ENCODE measurements at regions not wholly inside any gene's neighbourhood (a gene's known extent, or its start where the extent isn't known, plus 50 kb on each side); places are given as distances from the start of the nearest gene placed in this dataset.

DNA sequence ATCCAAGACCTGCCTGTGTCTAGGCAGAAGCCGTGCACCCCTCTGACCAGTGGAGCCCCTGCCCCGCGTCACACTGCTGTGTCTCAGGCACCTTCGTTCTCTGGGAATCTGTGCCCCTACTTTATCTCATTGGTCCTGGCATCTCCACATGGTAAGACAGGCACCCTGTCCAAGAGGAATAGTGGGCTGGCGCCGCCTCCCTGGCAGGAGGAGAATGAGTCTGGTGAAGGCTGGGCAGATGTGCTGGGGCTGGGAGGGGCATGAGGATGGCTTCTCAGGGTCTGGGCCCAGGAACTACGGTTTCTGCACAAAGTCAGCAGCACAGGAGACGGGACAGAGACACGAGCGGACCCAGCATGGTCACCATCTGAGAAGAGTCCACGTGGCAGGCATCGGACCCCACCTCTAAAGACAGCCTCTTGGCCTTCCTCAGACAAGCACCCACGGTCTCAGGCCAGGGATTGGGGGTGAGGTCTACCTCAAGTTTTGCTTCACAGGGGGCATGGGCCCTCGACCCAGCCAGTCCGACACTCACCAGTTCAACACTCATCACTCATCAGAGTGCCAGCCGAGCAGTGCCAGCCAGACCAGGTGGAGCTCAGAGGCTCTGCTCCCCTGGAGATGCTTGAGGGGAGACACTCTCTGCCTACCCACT lies 306.7 kb downstream of the ADGRD1 start:
- TF ChIP-seq SMC3 (conservative IDR thresholded peaks at IDR 0.05; ENCODE audit: poor library complexity), result no peak
- no peak for TF ChIP-seq POLR2AphosphoS5 (IDR thresholded peaks at IDR 0.05)
- no peak for TF ChIP-seq MXI1 (conservative IDR thresholded peaks at IDR 0.05; ENCODE audit: poor library complexity, severe bottlenecking)
- TF ChIP-seq EP300 (conservative IDR thresholded peaks at IDR 0.05; ENCODE audit: poor library complexity, severe bottlenecking), result no peak
- no peak for TF ChIP-seq RAD21 (conservative IDR thresholded peaks at IDR 0.05)
- TF ChIP-seq EZH2 (IDR thresholded peaks at IDR 0.05; ENCODE audit: borderline replicate concordance, insufficient read depth, low read length, poor library complexity, severe bottlenecking), result no peak
- TF ChIP-seq, protein P1, sequence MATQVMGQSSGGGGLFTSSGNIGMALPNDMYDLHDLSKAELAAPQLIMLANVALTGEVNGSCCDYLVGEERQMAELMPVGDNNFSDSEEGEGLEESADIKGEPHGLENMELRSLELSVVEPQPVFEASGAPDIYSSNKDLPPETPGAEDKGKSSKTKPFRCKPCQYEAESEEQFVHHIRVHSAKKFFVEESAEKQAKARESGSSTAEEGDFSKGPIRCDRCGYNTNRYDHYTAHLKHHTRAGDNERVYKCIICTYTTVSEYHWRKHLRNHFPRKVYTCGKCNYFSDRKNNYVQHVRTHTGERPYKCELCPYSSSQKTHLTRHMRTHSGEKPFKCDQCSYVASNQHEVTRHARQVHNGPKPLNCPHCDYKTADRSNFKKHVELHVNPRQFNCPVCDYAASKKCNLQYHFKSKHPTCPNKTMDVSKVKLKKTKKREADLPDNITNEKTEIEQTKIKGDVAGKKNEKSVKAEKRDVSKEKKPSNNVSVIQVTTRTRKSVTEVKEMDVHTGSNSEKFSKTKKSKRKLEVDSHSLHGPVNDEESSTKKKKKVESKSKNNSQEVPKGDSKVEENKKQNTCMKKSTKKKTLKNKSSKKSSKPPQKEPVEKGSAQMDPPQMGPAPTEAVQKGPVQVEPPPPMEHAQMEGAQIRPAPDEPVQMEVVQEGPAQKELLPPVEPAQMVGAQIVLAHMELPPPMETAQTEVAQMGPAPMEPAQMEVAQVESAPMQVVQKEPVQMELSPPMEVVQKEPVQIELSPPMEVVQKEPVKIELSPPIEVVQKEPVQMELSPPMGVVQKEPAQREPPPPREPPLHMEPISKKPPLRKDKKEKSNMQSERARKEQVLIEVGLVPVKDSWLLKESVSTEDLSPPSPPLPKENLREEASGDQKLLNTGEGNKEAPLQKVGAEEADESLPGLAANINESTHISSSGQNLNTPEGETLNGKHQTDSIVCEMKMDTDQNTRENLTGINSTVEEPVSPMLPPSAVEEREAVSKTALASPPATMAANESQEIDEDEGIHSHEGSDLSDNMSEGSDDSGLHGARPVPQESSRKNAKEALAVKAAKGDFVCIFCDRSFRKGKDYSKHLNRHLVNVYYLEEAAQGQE (IDR thresholded peaks at IDR 0.05; ENCODE audit: borderline replicate concordance), result no peak
- TF ChIP-seq, protein P2, sequence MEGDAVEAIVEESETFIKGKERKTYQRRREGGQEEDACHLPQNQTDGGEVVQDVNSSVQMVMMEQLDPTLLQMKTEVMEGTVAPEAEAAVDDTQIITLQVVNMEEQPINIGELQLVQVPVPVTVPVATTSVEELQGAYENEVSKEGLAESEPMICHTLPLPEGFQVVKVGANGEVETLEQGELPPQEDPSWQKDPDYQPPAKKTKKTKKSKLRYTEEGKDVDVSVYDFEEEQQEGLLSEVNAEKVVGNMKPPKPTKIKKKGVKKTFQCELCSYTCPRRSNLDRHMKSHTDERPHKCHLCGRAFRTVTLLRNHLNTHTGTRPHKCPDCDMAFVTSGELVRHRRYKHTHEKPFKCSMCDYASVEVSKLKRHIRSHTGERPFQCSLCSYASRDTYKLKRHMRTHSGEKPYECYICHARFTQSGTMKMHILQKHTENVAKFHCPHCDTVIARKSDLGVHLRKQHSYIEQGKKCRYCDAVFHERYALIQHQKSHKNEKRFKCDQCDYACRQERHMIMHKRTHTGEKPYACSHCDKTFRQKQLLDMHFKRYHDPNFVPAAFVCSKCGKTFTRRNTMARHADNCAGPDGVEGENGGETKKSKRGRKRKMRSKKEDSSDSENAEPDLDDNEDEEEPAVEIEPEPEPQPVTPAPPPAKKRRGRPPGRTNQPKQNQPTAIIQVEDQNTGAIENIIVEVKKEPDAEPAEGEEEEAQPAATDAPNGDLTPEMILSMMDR (IDR thresholded peaks at IDR 0.05; ENCODE audit: poor library complexity, severe bottlenecking), result no peak
- no peak for TF ChIP-seq TAF1 (IDR thresholded peaks at IDR 0.05; ENCODE audit: low read depth)
- no peaks in the 10 kb centered on the region for H3K36me3 ChIP-seq (ENCODE audit: insufficient read depth, low read length)

DNA sequence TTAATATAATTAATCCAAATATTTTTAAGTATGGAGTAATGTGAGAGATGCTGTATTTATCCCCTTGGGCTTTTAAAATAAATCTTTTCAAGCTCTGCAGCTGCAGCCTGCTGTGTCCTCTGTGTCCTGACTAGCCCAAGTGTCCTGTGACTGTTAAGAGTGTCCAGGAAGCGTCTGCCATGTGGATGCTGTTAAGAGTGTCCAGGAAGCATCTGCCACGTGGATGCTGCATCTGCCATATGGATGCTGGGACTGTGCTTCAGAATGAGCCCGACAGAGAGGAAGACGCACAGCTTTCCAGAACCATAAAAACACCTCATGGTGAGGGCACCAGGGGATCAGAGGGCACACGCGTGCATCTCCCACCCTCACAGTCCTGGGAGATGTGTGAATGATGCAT lies 307.2 kb downstream of the ADGRD1 start:
- H3K4me3 ChIP-seq (ENCODE audit: low read length), result no peak overlapping the region
- no peak overlapping the region for H2AFZ ChIP-seq (ENCODE audit: low read depth, low read length)
- no peaks in the 10 kb centered on the region for H3K79me2 ChIP-seq (replicated peaks; ENCODE audit: insufficient read depth, low read length)
- no peaks in the 10 kb centered on the region for H3K9me3 ChIP-seq (ENCODE audit: low read length)
- no peaks in the 10 kb centered on the region for H3F3A ChIP-seq (ENCODE audit: insufficient read depth, low read length, poor library complexity, severe bottlenecking)
- no peak overlapping the region for H3K9ac ChIP-seq (ENCODE audit: low read length)
- no peaks in the 10 kb centered on the region for H4K20me1 ChIP-seq (ENCODE audit: insufficient read depth)
- H3K4me2 ChIP-seq (ENCODE audit: low read length), result no peak overlapping the region
- no peak overlapping the region for H3K27ac ChIP-seq (ENCODE audit: low read length)
- no peak for TF ChIP-seq POLR2AphosphoS5 (IDR thresholded peaks at IDR 0.05)
- TF ChIP-seq, protein P1 (IDR thresholded peaks at IDR 0.05; ENCODE audit: borderline replicate concordance), result no peak
- TF ChIP-seq SMC3 (conservative IDR thresholded peaks at IDR 0.05; ENCODE audit: poor library complexity), result no peak
- TF ChIP-seq, protein P2 (IDR thresholded peaks at IDR 0.05; ENCODE audit: poor library complexity, severe bottlenecking), result no peak
- no peak for TF ChIP-seq RAD21 (conservative IDR thresholded peaks at IDR 0.05)
- no peak for TF ChIP-seq EP300 (conservative IDR thresholded peaks at IDR 0.05; ENCODE audit: poor library complexity, severe bottlenecking)
- TF ChIP-seq TAF1 (IDR thresholded peaks at IDR 0.05; ENCODE audit: low read depth), result no peak
- no peak for TF ChIP-seq MXI1 (conservative IDR thresholded peaks at IDR 0.05; ENCODE audit: poor library complexity, severe bottlenecking)
- TF ChIP-seq EZH2 (IDR thresholded peaks at IDR 0.05; ENCODE audit: borderline replicate concordance, insufficient read depth, low read length, poor library complexity, severe bottlenecking), result no peak
- H3K27me3 ChIP-seq (ENCODE audit: insufficient read depth, low read depth, low read length), result no peaks in the 10 kb centered on the region
- no peaks in the 10 kb centered on the region for H3K36me3 ChIP-seq (ENCODE audit: insufficient read depth, low read length)
- no peaks in the 10 kb centered on the region for H3K9me2 ChIP-seq (ENCODE audit: insufficient read depth, low read length)

More for the DNA sequence above, 306.7 kb downstream of the ADGRD1 start:
- Histone ChIP-seq H3K9me2 (ENCODE audit: insufficient read depth, low read length) (no peaks in the 10 kb centered on the region), H3K27me3 (ENCODE audit: insufficient read depth, low read depth, low read length) (no peaks in the 10 kb centered on the region), H3K4me3 (ENCODE audit: low read length) (no peak overlapping the region), H3K9ac (ENCODE audit: low read length) (no peak overlapping the region), H3K9me3 (ENCODE audit: low read length) (no peaks in the 10 kb centered on the region), H3K79me2 (replicated peaks; ENCODE audit: insufficient read depth, low read length) (no peaks in the 10 kb centered on the region), H3K27ac (ENCODE audit: low read length) (no peak overlapping the region), H3F3A (ENCODE audit: insufficient read depth, low read length, poor library complexity, severe bottlenecking) (no peaks in the 10 kb centered on the region), H4K20me1 (ENCODE audit: insufficient read depth) (no peaks in the 10 kb centered on the region), H2AFZ (ENCODE audit: low read depth, low read length) (no peak overlapping the region), H3K4me2 (ENCODE audit: low read length) (no peak overlapping the region)

Data from neural cell (in vitro differentiated cells).